ENCODE measurements at regions not wholly inside any gene's neighbourhood (a gene's known extent, or its start where the extent isn't known, plus 50 kb on each side); places are given as distances from the start of the nearest gene placed in this dataset.

DNA sequence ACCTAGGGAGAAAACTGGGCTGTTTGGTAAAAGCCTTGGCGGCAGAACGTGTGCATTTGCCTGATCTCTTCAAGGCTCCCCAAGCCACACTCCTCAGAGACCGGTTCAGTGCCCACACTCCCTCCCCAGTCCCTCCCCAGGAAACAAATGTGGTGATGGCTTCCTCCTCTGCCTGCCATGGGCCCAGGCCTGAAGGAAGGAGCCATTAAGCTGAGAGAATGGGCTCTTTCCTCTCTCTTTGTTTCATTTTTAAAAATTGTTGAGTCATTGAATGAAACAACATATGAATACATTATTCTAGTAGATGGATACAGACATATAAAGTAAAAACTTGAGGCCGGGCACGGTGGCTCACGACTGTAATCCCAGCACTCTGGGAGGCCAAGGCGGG is 50.6 kb upstream of the YWHAQ start:
- DNase-seq (ENCODE audit: low spot score), result no peak

DNA sequence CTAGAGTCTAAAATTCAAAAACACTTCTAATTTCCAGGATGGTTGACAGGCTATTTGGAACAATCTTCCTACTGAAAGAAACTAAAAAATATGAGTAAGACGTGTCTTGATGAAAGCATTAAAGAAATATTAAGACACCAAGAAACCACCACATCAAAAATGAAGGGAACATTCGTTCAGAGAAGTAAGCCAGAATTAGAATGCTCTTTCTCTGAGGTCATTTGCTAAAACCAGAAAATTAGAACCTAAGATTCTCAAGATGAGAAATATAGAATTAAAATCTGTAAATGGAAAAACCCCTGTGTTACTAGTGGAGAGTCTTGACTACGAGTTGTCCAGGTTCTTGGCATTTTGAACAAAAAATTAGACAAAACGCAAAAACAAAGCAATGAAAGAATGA is 54.8 kb upstream of the YWHAQ start:
- DNase-seq (ENCODE audit: low spot score), result no peak

DNA sequence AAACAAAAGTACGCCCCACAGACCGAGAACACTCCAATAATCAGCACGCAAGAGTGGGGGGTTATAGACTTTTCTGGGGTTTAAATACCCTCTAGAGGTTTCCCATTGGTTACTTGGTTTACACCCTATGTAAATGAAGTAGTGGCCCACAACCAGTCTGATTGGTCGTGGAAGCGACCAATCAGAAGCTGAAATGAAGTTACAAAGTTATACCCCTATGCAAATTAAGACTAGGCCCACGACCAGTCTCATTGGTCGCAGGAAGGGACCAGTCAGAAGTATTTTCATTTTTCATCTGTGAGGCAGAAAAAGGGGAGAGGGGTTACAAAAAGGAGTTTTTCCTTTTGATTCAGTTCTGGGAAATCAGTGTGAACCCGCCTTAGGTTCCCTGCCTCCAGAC is 55.3 kb upstream of the YWHAQ start:
- no peak for DNase-seq (ENCODE audit: low spot score)

DNA sequence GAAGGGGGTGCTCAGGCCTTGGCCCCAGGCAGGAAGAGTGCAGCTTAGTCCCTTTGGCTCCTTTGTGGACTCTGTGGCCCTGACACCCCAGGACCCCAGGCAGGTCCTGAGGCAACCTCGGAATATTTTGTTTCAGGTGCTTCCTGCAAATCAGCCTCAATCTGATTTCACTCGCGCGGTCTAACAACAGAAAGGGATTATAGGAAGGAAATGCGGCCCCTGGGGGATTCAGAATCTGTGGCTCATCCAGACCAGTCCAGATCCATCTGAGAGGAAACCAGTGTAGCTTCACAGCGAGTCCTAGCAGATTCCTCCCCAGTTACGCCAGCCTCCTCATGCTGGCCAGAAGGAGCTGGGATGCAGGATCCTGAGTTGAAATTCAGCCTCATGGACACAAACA is 59.5 kb upstream of the YWHAQ start:
- no peak for DNase-seq (ENCODE audit: low spot score)

DNA sequence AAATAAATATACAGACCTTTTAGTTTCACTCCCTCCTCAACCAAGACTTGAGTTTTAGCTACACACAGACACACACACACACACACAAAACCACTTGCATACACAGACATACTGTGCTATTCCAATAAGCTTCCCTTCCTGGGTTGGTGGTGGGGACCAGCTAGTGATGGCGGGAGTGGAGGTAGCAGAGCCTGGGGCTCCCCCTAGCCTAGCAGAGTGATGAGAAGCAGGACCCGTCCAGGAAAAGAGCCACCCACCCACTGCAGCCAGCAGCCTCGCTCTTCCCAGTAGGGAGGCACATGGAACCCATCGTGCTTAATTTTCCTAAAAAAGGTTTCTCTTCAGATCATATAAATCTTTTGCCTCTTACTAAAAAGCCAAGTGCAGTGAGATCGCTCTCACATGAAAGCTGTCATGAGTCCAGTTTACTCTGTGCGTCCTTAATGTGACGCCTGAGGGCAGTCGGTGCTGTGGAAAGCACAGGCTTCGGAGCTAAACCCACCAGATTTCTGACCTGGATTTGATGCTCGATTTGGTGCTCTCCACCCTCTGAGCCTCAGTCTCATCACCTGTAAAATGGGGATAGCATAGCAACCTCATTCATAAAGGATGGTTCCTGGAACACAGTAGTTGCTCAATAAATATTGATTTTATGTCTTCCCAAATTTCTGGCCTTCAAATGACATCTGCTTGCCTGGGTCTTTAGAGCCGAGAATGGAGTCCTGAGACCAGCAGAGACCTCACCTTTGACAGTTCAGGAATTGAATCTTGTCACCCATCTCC is 60.1 kb upstream of the YWHAQ start:
- DNase-seq (ENCODE audit: low spot score), result no peak

DNA sequence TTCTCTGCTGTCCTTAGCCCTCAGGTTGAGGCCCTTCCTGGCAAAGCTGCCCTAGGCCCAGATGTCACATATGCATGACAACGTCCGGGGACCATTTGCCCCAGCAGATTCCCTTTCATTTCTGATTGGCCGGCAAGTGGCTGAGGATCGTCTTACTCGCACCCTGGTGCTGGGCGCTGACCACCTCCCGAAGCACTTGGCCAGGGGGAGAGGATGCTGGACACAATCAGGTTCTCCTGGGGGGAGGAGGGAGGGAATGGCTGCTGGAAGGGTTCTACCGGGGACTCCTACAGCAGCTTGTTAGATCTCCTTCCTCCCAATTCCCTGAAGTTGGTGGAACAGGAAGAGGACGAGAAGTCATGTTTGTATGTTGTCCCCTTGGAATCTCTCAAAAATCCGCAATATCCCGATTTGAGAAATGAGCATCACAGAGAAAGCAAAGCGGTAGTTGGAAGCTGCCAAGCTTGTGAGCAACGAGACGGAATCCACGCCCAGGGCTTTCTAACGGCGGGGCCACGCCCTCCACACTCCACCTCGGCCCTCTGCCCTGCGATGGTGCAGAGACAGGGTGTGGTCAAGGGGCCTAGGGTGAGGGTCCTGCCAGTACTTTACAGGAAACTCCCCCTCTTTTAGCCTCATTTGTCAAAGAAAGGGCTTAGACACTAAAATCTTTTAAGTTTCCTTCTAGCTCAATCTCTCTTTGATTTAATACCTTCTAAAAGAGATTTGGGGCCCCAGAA is 61.8 kb upstream of the YWHAQ start:
- no peak for DNase-seq (ENCODE audit: low spot score)

DNA sequence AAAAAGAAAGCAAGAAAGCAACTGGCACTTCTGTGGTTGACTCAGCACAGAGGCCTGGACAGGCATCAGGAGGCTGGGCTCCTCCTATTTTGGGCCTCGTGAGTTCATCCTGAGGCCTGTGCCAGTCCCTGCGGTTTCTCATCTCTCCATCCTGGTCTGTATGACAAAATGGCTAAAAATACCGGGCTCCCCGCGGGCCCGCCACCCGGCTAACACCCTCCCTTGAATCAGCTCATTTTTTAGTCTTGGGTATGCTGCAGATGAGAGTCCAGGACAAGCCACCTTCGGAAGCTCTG is 62.3 kb upstream of the YWHAQ start:
- no peak for DNase-seq (ENCODE audit: low spot score)

DNA sequence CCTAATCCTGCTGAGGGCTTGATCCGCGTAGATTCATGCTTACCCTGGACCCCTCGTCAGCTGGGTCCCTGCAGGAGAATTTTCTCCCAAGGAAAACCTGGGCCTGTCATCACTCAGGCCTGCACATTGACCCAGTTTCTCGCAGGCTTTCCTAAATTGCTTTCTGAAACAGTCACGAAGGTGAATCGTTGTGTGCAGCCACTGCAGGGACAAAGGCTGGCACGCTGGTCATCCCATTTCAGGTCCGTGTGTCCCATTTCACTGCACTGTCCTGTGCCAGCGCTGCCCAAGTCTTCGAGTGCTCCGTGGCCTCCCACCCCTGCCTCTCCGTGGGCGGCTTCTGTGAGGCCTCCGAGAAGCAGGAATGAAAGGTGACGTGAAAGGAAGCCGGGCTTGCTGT is 62.8 kb upstream of the YWHAQ start:
- DNase-seq (ENCODE audit: low spot score), result no peak

DNA sequence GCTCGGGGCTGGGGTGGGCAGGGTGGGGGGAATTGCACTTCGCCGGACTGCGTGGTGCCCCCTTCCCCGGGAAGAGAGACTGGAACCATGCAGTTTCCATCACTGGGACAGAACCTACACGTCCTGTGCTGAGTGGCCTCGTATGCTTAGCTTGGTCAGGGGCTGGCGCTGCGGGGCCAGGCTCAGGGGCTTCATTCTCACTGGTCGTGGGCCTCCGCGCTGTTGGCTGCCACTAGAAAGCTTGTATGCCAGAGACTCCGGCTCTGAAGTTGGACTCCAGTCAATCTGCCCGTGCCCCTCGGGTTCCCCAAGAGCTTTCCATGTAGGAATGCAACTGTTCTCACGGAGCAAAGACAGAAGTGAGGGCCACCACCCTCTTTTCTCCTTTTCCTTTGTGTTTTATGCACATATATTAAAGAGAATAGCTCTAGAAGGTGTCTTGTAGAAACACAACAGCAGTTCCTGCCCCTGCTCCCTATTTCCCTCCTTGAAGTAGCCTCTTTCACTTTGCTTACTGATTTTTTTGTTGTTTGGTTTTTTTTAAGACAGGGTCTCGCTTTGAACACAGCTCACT is 64.0 kb upstream of the YWHAQ start:
- DNase-seq (ENCODE audit: low spot score), result no peak

DNA sequence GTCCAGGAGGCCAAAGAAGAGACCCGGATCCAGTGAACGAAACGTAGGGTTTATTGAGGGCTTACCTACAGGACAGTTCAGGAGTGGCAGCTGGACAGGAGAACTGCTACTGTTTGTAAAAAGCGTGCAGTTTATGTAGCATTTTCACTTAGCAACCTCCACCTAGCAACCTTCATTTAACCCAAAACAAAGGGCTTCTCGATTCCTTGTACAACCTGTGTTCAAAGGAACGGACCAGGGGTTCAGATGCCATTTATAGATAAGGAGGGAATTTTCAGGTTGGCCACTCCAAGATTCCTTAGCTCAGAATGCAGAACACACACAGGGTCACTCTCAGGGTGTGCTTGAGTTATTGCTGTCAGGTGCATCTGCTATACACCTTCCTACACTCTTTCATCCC is 65.1 kb upstream of the YWHAQ start:
- no peak for DNase-seq (ENCODE audit: low spot score)

DNA sequence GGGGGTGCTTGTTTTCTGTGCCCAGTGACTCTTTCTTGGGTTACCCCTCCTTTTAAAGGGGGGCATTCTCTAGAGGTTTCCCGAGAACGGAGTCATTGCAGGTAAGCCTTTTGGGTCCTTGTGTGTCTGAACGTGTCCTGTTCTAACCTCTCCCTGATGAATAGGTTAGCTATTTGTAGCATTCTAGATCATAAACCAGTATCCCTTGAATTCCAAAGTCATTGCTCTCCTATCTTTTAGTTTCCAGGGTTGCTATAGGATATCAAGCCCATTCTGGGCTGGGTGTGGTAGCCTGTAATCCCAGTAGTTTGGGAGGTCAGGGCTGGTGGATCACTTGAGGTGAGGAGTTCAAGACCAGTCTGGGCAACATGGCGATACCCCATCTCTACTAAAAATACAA is 65.9 kb upstream of the YWHAQ start:
- no peak for DNase-seq (ENCODE audit: low spot score)

DNA sequence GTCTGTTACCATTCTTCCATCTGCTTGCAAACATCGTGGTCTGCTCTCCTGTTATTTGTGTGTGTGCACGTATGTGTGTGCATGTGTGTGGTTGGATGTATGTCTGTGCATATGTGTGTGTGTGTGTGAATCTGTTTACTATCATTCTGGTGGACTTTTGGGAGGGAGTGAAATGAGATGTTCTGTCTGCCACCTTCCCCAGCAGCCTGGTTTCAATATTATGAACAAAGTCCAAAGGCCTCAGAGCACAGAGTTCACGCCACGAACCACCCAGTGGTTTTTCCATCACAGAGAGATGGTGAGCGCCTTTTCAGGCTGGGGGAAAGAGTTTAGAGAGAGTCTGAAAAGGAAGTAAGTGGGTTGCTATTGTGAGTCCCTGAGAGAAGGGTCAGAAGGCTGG is 67.1 kb upstream of the YWHAQ start:
- no peak for DNase-seq (ENCODE audit: low spot score)

DNA sequence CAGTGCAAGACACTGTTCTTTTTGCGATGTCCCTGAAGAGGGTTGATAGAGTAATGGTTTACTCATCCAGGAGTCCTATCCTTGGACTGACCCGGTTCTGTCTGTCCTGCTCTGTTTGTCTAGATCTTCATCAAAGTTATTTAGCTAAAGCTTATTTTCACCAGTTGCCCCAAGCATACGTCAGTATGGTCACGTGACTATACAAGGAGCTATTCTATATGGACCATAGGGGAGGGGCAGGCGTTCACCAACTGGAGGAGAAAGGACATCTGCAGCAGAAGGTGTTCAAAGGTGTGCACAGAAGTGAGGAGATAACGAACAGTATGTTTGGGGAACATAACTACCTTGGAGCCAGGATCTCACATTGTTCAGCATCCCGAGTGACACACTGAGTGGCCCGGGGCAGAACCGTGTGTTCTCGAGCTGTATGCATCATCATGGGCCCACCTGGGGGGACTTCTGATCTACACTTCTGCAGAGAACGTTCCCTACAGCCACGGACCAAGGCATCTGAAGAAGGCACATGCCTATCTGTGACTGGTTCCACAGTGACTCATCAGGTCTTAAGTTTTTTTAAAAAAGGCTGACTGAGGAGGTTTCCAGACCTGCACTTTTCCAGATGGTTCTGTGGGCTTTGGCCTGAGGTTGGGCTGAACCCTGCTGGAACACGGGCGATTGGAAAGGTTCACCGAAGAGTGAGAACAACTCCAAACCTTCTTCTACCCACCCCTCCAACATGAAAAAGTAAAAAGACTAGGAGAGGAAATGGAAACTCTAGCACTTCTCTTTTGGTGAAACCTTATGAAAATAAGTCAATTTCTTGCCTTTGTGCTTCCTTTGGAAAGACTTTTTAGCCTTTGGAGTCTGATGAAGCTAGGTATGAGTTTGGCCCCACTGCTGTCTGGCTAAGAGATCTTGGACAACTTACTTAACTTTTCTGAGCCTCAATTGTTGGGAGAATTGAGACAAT is 68.6 kb upstream of the YWHAQ start:
- no peak for DNase-seq (ENCODE audit: low spot score)

DNA sequence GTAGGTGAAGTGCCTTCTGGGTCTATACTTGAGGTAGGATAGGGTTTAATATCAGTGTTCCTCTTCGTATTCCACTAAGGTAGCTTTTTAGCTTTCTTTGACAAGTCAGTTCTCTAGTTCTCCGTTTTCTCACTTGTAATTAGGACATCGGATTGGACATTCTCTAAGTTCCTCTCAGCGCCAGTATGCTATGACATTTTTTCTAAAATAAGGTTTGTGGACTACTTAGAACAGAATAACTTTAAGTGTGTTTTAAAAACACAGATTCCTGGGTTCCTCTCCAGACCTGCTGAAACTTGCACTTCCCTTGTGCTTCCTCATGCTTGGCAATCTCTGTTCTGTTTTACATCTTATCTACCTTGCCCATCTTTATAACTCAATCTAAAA is 69.3 kb upstream of the YWHAQ start:
- no peak for DNase-seq (ENCODE audit: low spot score)

DNA sequence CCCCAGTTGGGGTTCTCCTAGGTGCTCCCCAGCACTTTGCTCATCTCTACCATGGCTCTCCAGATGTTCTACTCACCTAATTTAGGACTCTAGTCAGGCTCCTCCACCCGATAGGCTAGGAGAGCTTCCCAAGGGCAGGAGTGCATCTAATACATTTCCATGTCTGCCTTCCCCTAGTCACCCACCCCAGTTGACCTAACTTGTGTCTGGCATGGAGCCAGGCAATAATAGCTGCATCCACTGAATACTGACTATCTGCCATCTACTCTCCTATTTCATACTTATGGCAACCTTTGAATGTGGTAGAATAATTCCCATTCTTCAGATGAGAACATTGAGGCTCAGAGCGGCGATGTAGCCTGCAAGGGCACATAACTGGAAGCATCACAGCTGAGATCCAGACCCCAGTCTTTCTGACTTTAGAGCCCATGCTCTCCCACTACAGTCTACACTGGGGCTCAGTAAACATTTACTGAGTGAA is 71.8 kb upstream of the YWHAQ start:
- no peak for DNase-seq (ENCODE audit: low spot score)

DNA sequence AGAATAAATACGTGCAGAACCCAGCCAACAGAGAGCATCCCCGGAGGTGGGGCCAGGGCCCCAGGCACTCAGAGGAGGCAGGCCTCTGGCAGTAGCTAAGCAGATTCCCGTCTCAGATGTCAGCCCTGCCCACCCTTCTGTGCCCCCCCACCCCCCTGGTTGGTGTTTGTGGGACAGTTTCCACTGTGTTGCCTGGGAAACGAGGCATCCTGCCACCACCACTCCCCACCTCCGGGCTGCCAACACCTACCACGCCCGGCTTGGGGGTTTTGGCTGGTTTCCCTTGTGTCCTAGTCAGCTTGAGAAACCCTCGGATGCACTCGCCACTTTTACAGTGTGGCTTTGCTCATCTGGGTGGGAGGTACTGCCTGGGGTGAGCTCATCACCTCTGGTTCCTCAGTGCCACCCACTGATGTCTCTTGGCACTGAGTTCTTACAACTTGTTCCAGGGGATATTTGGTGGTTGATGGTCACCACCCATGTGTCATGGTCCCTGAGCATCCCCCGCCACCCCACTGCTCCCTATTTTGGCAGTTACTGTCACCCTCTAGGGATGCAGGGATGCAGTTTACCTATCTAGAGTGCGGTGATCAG is 72.4 kb upstream of the YWHAQ start:
- no peak for DNase-seq (ENCODE audit: low spot score)

DNA sequence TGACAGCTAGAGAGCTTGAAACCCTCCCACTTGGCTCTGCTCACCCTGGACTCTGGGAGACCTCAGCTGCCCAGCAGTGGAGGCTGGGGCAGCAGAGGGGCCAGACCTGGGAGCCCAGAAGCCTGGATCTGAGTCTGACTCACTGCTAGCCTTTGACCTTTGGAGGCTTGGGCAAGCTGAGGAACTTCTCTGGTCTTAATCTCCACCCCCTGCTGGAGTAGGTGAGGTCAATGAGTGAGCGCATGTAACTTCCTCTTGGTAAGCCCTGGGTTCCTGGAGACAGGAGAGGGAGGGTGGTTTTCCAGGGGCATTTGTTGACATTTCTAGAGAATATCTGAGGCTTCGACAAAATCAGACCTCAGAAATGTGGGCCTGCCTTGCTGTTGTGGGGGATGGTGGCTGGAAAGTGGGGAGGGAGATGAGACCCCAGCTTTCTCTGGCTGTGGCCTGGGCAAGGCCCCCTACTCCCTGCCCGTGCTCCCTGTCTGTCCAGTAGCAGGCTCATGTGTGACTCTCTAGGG is 73.0 kb upstream of the YWHAQ start:
- DNase-seq (ENCODE audit: low spot score), result no peak

DNA sequence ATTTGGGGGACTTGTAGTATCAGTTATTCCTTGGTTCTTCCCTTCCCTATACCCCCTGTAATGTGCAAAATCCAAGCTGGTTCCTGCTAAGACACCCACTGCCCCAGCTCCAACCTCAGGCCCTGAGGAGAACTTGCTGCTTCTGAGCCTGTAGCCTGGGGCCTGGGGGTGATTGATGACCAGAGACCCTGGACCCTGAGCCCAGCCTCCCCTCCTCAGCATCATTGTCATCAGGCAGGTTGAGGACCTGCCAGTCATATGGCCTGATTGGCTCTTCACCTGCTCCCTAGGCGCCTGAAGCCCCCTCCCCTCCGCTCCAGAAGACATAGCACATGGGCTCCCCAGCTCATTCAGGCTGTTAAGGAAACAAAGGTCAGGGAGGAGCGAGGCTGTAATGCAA is 73.8 kb upstream of the YWHAQ start:
- DNase-seq (ENCODE audit: low spot score), result no peak

DNA sequence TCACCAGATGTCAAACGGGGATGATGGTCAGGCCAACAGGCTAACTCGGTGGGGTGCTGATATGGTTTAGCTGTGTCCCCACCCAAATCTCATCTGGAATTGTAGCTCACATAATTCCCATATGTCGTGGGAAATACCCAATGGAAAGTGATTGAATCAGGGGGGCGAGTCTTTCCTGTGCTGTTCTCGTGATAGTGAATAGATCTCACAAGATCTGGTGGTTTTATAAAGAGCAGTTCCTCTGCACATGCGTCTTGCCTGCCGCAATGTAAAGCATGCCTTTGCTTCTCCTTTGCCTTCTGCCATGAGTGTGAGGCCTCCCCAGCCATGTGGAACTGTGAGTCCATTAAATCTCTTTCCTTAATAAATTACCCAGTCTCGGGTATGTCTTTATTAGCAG is 74.4 kb upstream of the YWHAQ start:
- DNase-seq (ENCODE audit: low spot score), result no peak

DNA sequence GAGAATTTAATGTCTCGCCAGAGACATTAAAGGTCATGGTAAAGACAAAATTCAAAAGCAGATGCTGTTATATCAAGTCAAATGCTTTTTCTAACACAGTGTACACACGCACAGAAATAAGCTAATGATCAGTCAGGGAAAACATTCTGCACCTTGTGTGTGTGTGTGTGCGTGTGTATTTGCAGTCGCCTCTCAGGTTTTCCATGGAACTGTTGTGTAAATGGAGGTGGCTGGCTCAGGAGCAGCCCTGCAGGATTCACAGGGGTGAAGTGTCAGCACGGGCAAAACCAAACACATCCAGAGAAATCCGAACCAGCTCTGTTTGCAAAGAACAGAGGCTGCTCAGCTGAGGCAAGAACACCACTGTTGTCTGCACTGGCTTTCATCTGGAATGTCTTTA is 76.2 kb upstream of the YWHAQ start:
- no peak for DNase-seq (ENCODE audit: low spot score)

DNA sequence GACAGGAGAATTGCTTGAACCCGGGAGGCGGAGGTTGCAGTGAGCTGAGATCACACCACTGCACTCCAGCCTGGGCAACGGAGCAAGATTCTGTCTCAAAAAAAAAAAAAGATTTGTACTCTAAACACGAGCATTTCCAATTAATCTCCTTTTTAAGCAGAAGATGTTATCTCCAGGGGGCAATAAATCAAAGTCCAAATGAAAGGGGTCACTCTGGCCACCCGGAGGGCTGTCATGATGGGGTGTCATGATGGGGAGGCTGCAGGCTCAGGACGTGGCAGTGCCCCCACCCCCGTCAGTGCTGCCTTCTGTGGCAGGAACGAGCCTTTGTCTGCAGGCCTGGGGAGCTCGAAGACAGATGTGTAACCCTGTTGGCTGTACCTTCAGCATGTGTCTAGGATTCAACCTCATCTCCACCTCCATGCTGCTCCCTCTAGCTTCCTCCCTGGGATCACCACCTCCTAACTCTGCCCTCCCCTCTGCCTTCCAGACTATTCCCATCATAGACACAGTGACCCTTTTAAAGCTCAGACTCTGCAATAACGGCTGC is 76.9 kb upstream of the YWHAQ start:
- DNase-seq (ENCODE audit: low spot score), result no peak

All from ecto neural progenitor cell (in vitro differentiated cells).